Fibroblast of the aortic adventitia (primary cell): ENCODE measurements at regions not wholly inside any gene's neighbourhood (a gene's known extent, or its start where the extent isn't known, plus 50 kb on each side); places are given as distances from the start of the nearest gene placed in this dataset.
"Not testable (repeated sequence)": the region's sequence is repeated elsewhere in the genome, so short reads cannot be mapped to it uniquely, and the experiment has no call there.

Experiments used
- DNase-seq: peaks from one replicate; pipeline ENCODE4 v3.0.0-alpha.2; 2010; ENCODE audit warnings: low read depth
- H3K4me3 ChIP-seq: 2 replicates; pipeline ENCODE4 v1.5.1; 2011; ENCODE audit warnings: low read depth, mild to moderate bottlenecking, control low read depth, low read length, moderate library complexity
- CTCF ChIP-seq: IDR thresholded peaks from 2 replicates; pipeline ENCODE4 v1.5.1; 2011; ENCODE audit warnings: mild to moderate bottlenecking, low read length, control low read depth, inconsistent platforms; ENCODE audit not compliant: insufficient read depth

DNA sequence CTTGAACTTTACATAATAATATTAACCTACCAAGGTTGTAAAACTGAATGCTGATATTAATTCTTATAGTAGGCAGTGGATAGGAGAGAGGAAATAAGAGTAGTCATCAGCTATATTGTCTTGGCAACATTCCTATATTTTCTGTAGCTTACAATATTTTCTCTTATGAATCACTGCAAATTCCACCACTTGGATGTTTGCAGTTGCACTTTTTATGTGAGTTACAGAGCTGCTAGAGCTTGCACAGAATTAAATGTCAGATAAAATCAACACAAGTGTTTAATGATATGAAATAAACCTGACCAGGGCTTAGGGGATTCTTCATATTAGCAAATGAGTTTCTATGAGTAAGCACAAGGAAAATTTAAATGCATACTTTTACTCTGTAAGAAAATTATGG is 1710.1 kb downstream of the SI start:
- H3K4me3 ChIP-seq = no peak overlapping the region
- no peak for TF ChIP-seq CTCF
- no peak for DNase-seq

DNA sequence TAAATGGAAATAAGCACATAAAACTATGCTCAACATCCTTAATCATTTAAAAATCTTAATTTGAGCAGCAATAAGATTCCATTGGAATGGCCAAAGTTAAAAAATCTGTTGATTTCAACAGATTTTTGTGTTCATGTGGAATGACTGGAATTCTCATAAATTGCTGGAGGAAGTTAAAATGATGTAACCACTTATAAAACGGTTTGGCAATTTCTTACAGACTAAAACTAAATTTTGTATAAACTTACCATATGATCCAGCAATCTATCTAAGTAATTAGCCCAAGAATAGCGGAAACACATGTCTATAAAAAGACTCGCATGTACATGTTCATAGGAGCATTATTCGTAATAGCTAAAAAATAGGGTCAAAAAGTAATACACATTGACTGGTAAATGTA is 1713.6 kb downstream of the SI start:
- no peak for TF ChIP-seq CTCF
- H3K4me3 ChIP-seq = no peak overlapping the region
- DNase-seq = no peak

DNA sequence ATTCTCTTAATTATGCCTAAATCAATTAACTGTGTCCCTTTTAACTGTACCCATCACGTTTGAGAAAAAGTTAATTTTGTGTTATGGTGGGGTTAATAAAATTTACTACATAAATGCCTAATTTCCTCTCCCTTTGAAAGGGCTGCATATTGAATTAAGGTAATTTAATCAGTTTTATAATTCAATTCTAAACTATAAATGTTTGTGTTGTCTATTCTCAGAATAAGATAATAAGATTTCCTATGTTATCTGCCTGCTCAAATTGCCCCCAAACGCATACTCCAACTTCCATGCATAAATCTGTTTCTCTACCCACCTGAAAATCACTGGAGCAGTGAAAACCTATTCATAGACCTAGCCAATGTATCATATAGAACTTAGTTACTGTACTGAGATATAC is 1716.1 kb downstream of the SI start:
- DNase-seq = no peak
- no peak for TF ChIP-seq CTCF
- no peak overlapping the region for H3K4me3 ChIP-seq

DNA sequence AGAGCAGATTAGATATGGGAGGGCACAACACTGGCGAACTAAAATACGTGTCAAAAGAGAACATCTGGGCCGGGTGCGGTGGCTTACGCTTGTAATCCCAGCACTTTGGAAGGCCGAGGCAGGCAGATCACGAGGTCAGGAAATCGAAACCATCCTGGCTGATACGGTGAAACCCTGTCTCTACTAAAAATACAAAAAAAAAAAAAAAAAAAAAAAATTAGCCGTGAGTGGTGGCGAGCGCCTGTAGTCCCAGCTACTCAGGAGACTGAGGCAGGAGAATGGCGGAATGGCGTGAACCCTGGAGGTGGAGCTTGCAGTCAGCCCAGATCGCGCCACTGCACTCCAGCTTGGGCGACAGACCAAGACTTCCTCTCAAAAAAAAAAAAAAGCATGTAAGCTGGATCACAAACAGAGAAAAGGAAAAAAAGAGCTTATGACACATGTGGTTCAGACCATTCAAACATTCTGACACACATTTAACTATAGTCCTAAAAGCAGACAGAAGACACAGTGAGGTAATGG is 1716.9 kb downstream of the SI start:
- DNase-seq, H3K4me3 ChIP-seq: not testable (repeated sequence)

- TF ChIP-seq CTCF = no peak
- DNase-seq = no peak
- H3K4me3 ChIP-seq = no peak overlapping the region
Observed at GRCh38 chr3:163347944-163348343, 1730.4 kb downstream of the SI start.

DNA sequence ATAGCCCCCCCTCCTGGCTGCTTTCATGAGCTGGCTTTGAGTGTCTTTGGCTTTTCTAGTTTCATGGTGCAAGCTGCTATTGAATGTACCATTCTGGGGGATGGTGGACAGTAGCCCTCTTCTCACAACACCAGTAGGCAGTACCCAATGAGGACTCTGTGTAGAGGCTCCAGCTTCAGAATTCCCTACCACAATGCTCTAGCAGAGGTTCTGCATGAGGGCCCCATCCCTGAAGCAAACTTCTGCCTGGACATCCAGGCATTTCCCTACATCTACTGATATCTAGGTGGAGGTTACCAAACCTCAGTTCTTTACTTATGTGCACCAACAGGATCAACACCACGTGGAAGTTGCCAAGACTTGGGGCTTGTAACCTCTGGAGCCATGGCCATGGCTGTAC is 1742.9 kb downstream of the SI start:
- no peak for DNase-seq
- no peak for TF ChIP-seq CTCF
- H3K4me3 ChIP-seq = no peak overlapping the region

- TF ChIP-seq CTCF = no peak
- H3K4me3 ChIP-seq = no peak overlapping the region
- no peak for DNase-seq
Observed at GRCh38 chr3:163328680-163329079, 1749.6 kb downstream of the SI start.
